ENCODE measurements at regions not wholly inside any gene's neighbourhood (a gene's known extent, or its start where the extent isn't known, plus 50 kb on each side); places are given as distances from the start of the nearest gene placed in this dataset.

- H3K9me3 ChIP-seq (ENCODE audit: control insufficient read depth, low read length), result no peaks in the 10 kb centered on the region
- H3K27ac ChIP-seq (ENCODE audit: low read length), result no peak overlapping the region
- peak in 1 of 2 donors; percentile 59 for ATAC-seq
- 83% methylated on average over 2 of the region's 2 CpGs for WGBS
- intact Hi-C loops (cut with DNase I), result no loop called here
- H3K4me3 ChIP-seq (ENCODE audit: low read length), result no peak overlapping the region
- no peaks in the 10 kb centered on the region for H3K4me1 ChIP-seq (ENCODE audit: control insufficient read depth, insufficient read depth, low read length)
- DNase-seq, result no peak
- H3K27me3 ChIP-seq (ENCODE audit: control insufficient read depth, insufficient read depth), result no peaks in the 10 kb centered on the region
Measured at GRCh38 chr9:16025627-16026026, 472.8 kb downstream of the CCDC171 start.

- intact Hi-C loops (cut with DNase I), result no loop called here
- H3K9me3 ChIP-seq (ENCODE audit: control insufficient read depth, low read length), result no peaks in the 10 kb centered on the region
- H3K27ac ChIP-seq (ENCODE audit: low read length), result no peak overlapping the region
- ATAC-seq, result no peak
- 74% methylated on average over 2 of the region's 2 CpGs for WGBS
- DNase-seq, result no peak
- no peak overlapping the region for H3K4me3 ChIP-seq (ENCODE audit: low read length)
- no peaks in the 10 kb centered on the region for H3K27me3 ChIP-seq (ENCODE audit: control insufficient read depth, insufficient read depth)
- H3K4me1 ChIP-seq (ENCODE audit: control insufficient read depth, insufficient read depth, low read length), result no peaks in the 10 kb centered on the region
Measured at GRCh38 chr9:16026886-16027285, 474.0 kb downstream of the CCDC171 start.

GRCh38 chr9:16028548-16028947 is 475.7 kb downstream of the CCDC171 start:
- intact Hi-C loops (cut with DNase I), result no loop called here
- no peak overlapping the region for H3K4me3 ChIP-seq (ENCODE audit: low read length)
- ATAC-seq (peak in 1 of 2 donors; percentile 44), DNase-seq (no peak)
- H3K9me3 ChIP-seq (ENCODE audit: control insufficient read depth, low read length), result no peaks in the 10 kb centered on the region
- no peak overlapping the region for H3K27ac ChIP-seq (ENCODE audit: low read length)
- 39% methylated on average over 2 of the region's 2 CpGs for WGBS
- no peaks in the 10 kb centered on the region for H3K27me3 ChIP-seq (ENCODE audit: control insufficient read depth, insufficient read depth)
- no peaks in the 10 kb centered on the region for H3K4me1 ChIP-seq (ENCODE audit: control insufficient read depth, insufficient read depth, low read length)

- Histone ChIP-seq H3K9me3 (ENCODE audit: control insufficient read depth, low read length) (no peaks in the 10 kb centered on the region), H3K4me3 (ENCODE audit: low read length) (no peak overlapping the region), H3K27ac (ENCODE audit: low read length) (no peak overlapping the region), H3K27me3 (ENCODE audit: control insufficient read depth, insufficient read depth) (no peaks in the 10 kb centered on the region), H3K4me1 (ENCODE audit: control insufficient read depth, insufficient read depth, low read length) (no peaks in the 10 kb centered on the region)
- intact Hi-C loops (cut with DNase I), result no loop called here
- 83% methylated on average over 7 of the region's 7 CpGs for WGBS
- no peak for ATAC-seq
- DNase-seq, result no peak
Measured at GRCh38 chr9:16029046-16029615, 476.3 kb downstream of the CCDC171 start.

GRCh38 chr9:16029796-16030363 is 477.0 kb downstream of the CCDC171 start:
- DNase-seq, result no peak
- 89% methylated on average over 3 of the region's 3 CpGs for WGBS
- Histone ChIP-seq H3K4me3 (ENCODE audit: low read length) (no peak overlapping the region), H3K9me3 (ENCODE audit: control insufficient read depth, low read length) (no peaks in the 10 kb centered on the region), H3K27ac (ENCODE audit: low read length) (no peak overlapping the region), H3K4me1 (ENCODE audit: control insufficient read depth, insufficient read depth, low read length) (no peaks in the 10 kb centered on the region), H3K27me3 (ENCODE audit: control insufficient read depth, insufficient read depth) (no peaks in the 10 kb centered on the region)
- no peak for ATAC-seq
- intact Hi-C loops (cut with DNase I), result no loop called here

GRCh38 chr9:16030528-16031185 is 477.8 kb downstream of the CCDC171 start:
- H3K27me3 ChIP-seq (ENCODE audit: control insufficient read depth, insufficient read depth), result no peaks in the 10 kb centered on the region
- H3K4me3 ChIP-seq (ENCODE audit: low read length), result no peak overlapping the region
- H3K4me1 ChIP-seq (ENCODE audit: control insufficient read depth, insufficient read depth, low read length), result no peaks in the 10 kb centered on the region
- 83% methylated on average over 8 of the region's 8 CpGs for whole genome bisulfite sequencing
- intact Hi-C loops (cut with DNase I), result no loop called here
- ATAC-seq, result no peak
- H3K9me3 ChIP-seq (ENCODE audit: control insufficient read depth, low read length), result no peaks in the 10 kb centered on the region
- no peak overlapping the region for H3K27ac ChIP-seq (ENCODE audit: low read length)
- DNase-seq, result no peak

- Histone ChIP-seq H3K27me3 (ENCODE audit: control insufficient read depth, insufficient read depth) (no peaks in the 10 kb centered on the region), H3K4me1 (ENCODE audit: control insufficient read depth, insufficient read depth, low read length) (no peaks in the 10 kb centered on the region), H3K4me3 (ENCODE audit: low read length) (no peak overlapping the region), H3K9me3 (ENCODE audit: control insufficient read depth, low read length) (no peaks in the 10 kb centered on the region), H3K27ac (ENCODE audit: low read length) (no peak overlapping the region)
- 46% methylated on average over 2 of the region's 2 CpGs for WGBS
- intact Hi-C loops (cut with DNase I), result no loop called here
- DNase-seq (no peak), ATAC-seq (no peak)
Measured at GRCh38 chr9:16031486-16031885, 478.6 kb downstream of the CCDC171 start.

- ATAC-seq (no peak), DNase-seq (no peak)
- Histone ChIP-seq H3K27ac (ENCODE audit: low read length) (no peak overlapping the region), H3K4me3 (ENCODE audit: low read length) (no peak overlapping the region), H3K9me3 (ENCODE audit: control insufficient read depth, low read length) (no peaks in the 10 kb centered on the region), H3K27me3 (ENCODE audit: control insufficient read depth, insufficient read depth) (no peaks in the 10 kb centered on the region), H3K4me1 (ENCODE audit: control insufficient read depth, insufficient read depth, low read length) (no peaks in the 10 kb centered on the region)
- intact Hi-C loops (cut with DNase I), result no loop called here
- 89% methylated on average over 6 of the region's 6 CpGs for WGBS
Measured at GRCh38 chr9:16031971-16032370, 479.1 kb downstream of the CCDC171 start.

- Histone ChIP-seq H3K27ac (ENCODE audit: low read length) (no peak overlapping the region), H3K4me3 (ENCODE audit: low read length) (no peak overlapping the region), H3K9me3 (ENCODE audit: control insufficient read depth, low read length) (no peaks in the 10 kb centered on the region), H3K4me1 (ENCODE audit: control insufficient read depth, insufficient read depth, low read length) (no peaks in the 10 kb centered on the region), H3K27me3 (ENCODE audit: control insufficient read depth, insufficient read depth) (no peaks in the 10 kb centered on the region)
- ATAC-seq (no peak), DNase-seq (no peak)
- WGBS, result 85% methylated on average over 2 of the region's 2 CpGs
- intact Hi-C loops (cut with DNase I), result no loop called here
Measured at GRCh38 chr9:16032799-16033198, 480.0 kb downstream of the CCDC171 start.

GRCh38 chr9:16033253-16033652 is 480.4 kb downstream of the CCDC171 start:
- no peak overlapping the region for H3K4me3 ChIP-seq (ENCODE audit: low read length)
- ATAC-seq (no peak), DNase-seq (no peak)
- WGBS, result 96% methylated on average over 14 of the region's 14 CpGs
- intact Hi-C loops (cut with DNase I), result no loop called here
- no peaks in the 10 kb centered on the region for H3K4me1 ChIP-seq (ENCODE audit: control insufficient read depth, insufficient read depth, low read length)
- H3K9me3 ChIP-seq (ENCODE audit: control insufficient read depth, low read length), result no peaks in the 10 kb centered on the region
- H3K27ac ChIP-seq (ENCODE audit: low read length), result no peak overlapping the region
- H3K27me3 ChIP-seq (ENCODE audit: control insufficient read depth, insufficient read depth), result no peaks in the 10 kb centered on the region

GRCh38 chr9:16033921-16034691 is 481.3 kb downstream of the CCDC171 start:
- H3K4me1 ChIP-seq (ENCODE audit: control insufficient read depth, insufficient read depth, low read length), result no peaks in the 10 kb centered on the region
- ATAC-seq, result no peak
- intact Hi-C loops (cut with DNase I), result no loop called here
- no peaks in the 10 kb centered on the region for H3K9me3 ChIP-seq (ENCODE audit: control insufficient read depth, low read length)
- H3K4me3 ChIP-seq (ENCODE audit: low read length), result no peak overlapping the region
- 86% methylated on average over 10 of the region's 10 CpGs for WGBS
- no peak overlapping the region for H3K27ac ChIP-seq (ENCODE audit: low read length)
- H3K27me3 ChIP-seq (ENCODE audit: control insufficient read depth, insufficient read depth), result no peaks in the 10 kb centered on the region
- no peak for DNase-seq

Measured in right cardiac atrium (tissue), 5 donors.